ENCODE measurements at regions not wholly inside any gene's neighbourhood (a gene's known extent, or its start where the extent isn't known, plus 50 kb on each side); places are given as distances from the start of the nearest gene placed in this dataset.

DNA sequence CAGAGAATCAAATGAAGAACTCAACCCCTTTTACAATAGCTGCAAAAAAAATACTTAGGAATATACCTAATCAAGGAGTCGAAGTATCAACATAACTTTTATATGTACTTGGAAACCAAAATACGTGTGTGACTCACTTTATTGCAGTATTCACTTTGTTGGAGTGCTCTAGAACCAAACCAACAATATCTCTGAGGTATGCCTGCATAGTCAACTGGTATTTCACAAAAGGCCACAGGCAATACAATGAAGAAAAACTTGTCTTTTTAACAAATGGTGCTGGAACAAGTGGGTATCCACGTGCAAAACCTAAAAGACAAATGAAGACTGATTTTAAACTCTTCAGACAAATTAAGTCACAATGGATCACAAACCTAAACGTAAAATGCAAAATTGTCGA lies 385.7 kb downstream of the TLE1 start:
- H3K36me3 ChIP-seq (ENCODE audit: control insufficient read depth in 2 of 2, extremely low read depth in 1 of 2, insufficient read depth in 2 of 2, low read length in 2 of 2): no peaks in the 10 kb centered on the region
- H3K79me2 ChIP-seq (ENCODE audit: control insufficient read depth, insufficient read depth, low read length): no peaks in the 10 kb centered on the region
- no peak overlapping the region for H3K4me3 ChIP-seq (replicated peaks in 1 of 3; ENCODE audit: insufficient read depth in 1 of 3, low read depth in 1 of 3, low read length in 3 of 3)
- H3K9me3 ChIP-seq (replicated peaks; ENCODE audit: control insufficient read depth, insufficient read depth, low read length): no peaks in the 10 kb centered on the region
- no peak overlapping the region for H3K27ac ChIP-seq (ENCODE audit: insufficient read depth, low read depth, low read length)
- intact Hi-C loops (cut with micrococcal nuclease) (no loop called here), dilution Hi-C loops (cut with MboI; ENCODE audit: extremely low pct_ligation_motif_present, low sequenced_read_pairs) (no loop called here)
- FAIRE-seq: no peak
- no peaks in the 10 kb centered on the region for H3K9me1 ChIP-seq (replicated peaks; ENCODE audit: control insufficient read depth, extremely low read depth, insufficient read depth, low read length)
- no peaks in the 10 kb centered on the region for H3K27me3 ChIP-seq (ENCODE audit: control insufficient read depth in 2 of 2, insufficient read depth in 2 of 2, low read length in 2 of 2)
- H2AFZ ChIP-seq (ENCODE audit: low read depth, low read length): no peak overlapping the region
- POLR2A ChIA-PET: no interaction called here
- CTCF ChIA-PET: no interaction called here
- no TSS peak for BruUV-seq (replicated peaks)
- TF ChIP-seq, protein P1, sequence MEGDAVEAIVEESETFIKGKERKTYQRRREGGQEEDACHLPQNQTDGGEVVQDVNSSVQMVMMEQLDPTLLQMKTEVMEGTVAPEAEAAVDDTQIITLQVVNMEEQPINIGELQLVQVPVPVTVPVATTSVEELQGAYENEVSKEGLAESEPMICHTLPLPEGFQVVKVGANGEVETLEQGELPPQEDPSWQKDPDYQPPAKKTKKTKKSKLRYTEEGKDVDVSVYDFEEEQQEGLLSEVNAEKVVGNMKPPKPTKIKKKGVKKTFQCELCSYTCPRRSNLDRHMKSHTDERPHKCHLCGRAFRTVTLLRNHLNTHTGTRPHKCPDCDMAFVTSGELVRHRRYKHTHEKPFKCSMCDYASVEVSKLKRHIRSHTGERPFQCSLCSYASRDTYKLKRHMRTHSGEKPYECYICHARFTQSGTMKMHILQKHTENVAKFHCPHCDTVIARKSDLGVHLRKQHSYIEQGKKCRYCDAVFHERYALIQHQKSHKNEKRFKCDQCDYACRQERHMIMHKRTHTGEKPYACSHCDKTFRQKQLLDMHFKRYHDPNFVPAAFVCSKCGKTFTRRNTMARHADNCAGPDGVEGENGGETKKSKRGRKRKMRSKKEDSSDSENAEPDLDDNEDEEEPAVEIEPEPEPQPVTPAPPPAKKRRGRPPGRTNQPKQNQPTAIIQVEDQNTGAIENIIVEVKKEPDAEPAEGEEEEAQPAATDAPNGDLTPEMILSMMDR (IDR thresholded peaks at IDR 0.05; ENCODE audit: extremely low read depth in 1 of 2, insufficient read depth in 1 of 2, low read depth in 1 of 2, low read length in 2 of 2): no peak
- TF ChIP-seq POLR2AphosphoS5 (IDR thresholded peaks at IDR 0.05; ENCODE audit: insufficient read depth, low read depth, low read length) (no peak), MYC (IDR thresholded peaks at IDR 0.05; ENCODE audit: low read depth, low read length) (no peak), EZH2 (IDR thresholded peaks at IDR 0.05; ENCODE audit: borderline replicate concordance, low read depth, low read length, severe bottlenecking) (no peak), POLR2A (IDR thresholded peaks at IDR 0.05; ENCODE audit: low read depth, low read length) (no peak), GATA2 (IDR thresholded peaks at IDR 0.05; ENCODE audit: insufficient read depth, insufficient read length, low read depth, low read length) (no peak), JUN (IDR thresholded peaks at IDR 0.05; ENCODE audit: borderline replicate concordance, insufficient read depth, insufficient read length, low read depth) (no peak), FOS (IDR thresholded peaks at IDR 0.05; ENCODE audit: borderline replicate concordance, insufficient read depth, low read length) (no peak)
- TF ChIP-seq, protein P2, sequence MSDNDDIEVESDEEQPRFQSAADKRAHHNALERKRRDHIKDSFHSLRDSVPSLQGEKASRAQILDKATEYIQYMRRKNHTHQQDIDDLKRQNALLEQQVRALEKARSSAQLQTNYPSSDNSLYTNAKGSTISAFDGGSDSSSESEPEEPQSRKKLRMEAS (IDR thresholded peaks at IDR 0.05; ENCODE audit: insufficient read depth, insufficient read length): no peak
- H3K4me2 ChIP-seq (ENCODE audit: insufficient read depth, low read length): no peak overlapping the region
- no peaks in the 10 kb centered on the region for H3K4me1 ChIP-seq (ENCODE audit: control insufficient read depth, extremely low read depth, insufficient read depth, low read length)
- no peaks in the 10 kb centered on the region for H4K20me1 ChIP-seq (replicated peaks; ENCODE audit: control insufficient read depth, extremely low read depth, insufficient read depth, low read length)
- no peak overlapping the region for H3K9ac ChIP-seq (replicated peaks; ENCODE audit: extremely low read depth, insufficient read depth, low read length)
- no peak for DNase-seq (ENCODE audit: low read depth, low spot score)
